ENCODE measurements at regions not wholly inside any gene's neighbourhood (a gene's known extent, or its start where the extent isn't known, plus 50 kb on each side); places are given as distances from the start of the nearest gene placed in this dataset.

- no peak for DNase-seq
These were observed 175.7 kb upstream of the UBL3 start for GRCh38 chr13:30026093-30026492.

DNA sequence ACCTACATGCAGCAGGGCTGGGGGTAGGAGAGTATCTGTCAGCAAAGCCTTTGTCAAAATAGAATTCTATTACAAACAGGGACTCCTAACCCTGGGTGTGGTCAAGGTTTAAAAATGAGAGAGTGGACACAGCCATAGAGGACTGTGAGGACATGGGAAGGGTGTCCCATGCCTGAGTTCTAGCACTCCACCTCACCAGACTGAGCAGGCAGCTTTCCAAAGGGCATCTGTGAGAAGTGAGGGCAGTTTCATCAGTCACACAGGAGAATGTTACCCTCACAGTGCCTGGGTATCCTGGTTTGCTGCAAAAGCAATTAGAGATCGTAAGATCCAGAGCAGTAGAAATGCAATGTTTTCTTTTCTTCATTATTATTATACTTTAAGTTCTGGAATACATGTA, 174.9 kb upstream of the UBL3 start:
- no peak for DNase-seq

GRCh38 chr13:30024125-30024865, 173.9 kb upstream of the UBL3 start:
- no peak for DNase-seq

- no peak for DNase-seq
These were observed 172.9 kb upstream of the UBL3 start for GRCh38 chr13:30023196-30023895.

DNA sequence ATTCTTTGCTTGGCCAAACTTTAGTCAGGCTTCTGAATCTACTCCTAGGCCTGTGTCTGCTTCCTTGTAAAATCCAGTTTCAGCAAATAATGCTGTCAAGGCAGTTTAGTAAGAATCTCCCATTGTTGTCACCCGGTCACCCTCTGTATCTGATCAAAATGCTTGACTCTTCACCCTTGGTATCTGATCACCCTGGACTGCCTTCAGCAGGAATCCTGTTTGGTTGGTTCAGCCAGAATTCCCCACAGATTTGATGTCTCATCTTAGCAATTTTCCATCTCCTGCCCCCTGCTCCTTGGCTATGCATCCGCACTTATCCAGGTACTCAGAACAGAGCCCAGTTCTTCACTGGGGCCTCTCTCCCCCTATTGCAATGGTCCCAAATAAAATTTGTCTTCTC, 172.4 kb upstream of the UBL3 start:
- no peak for DNase-seq

DNA sequence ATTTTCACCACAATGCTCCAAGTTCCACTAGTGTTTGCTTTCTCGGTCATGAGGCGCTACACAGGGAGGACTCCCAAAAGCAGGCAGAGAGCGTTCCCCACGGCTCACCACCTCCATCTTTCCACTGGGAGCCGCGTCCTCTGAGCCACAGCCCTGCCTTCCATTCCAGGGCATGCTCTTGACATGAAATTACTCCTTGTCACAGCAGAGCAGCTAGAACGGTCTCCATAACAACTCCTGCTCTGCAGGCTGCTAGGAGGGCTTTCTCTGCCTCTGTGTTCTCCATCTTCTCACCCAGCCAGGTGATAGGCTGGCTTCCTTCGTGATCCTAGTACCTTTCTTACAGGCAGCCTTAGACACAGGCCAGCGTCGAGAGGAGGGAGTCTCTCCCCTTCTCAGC, 171.8 kb upstream of the UBL3 start:
- no peak for DNase-seq

DNA sequence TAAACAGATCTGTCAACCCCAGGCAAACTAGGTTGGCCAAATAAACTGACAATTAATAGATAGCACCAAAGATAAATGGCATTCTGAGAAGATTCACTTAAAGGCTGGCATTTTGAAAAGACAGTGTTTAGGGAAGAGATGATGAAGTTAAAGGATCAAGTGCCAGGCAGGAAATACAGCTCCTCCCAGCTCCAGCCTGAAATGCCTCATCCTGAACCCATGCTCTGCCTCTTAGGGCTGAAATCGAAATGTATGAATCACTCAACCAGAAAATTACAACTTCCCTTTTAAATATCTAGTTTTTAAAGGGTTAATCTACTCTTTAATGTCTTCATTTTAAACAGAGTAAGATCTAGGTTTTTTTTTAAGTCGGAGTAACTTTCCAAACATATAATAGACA, 171.2 kb upstream of the UBL3 start:
- DNase-seq: no peak

GRCh38 chr13:30020726-30021312, 170.4 kb upstream of the UBL3 start:
- DNase-seq: no peak

GRCh38 chr13:30019648-30020626, 169.5 kb upstream of the UBL3 start:
- DNase-seq: no peak

DNA sequence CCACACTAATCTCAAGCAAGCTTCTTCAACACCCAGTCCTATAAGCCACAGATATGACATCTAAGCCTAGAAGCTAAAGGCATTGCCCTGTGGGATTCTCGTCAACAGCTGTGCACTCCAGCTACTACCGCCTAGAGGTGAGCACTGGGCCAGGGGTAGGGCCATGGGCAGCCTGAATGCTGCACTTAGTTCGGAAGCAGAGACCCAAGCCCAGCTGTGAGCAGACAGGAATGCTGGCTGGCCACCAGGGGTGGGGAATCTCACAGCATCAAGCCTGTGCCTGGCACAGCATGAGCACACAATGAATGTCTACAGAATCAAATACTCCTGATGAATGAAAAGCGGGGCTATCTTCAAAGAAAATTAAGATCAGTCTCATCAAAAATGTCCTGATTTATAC, 167.5 kb upstream of the UBL3 start:
- no peak for DNase-seq

- no peak for DNase-seq
These were observed 166.0 kb upstream of the UBL3 start for GRCh38 chr13:30016398-30016797.

GRCh38 chr13:30009411-30009810, 159.0 kb upstream of the UBL3 start:
- no peak for DNase-seq

DNA sequence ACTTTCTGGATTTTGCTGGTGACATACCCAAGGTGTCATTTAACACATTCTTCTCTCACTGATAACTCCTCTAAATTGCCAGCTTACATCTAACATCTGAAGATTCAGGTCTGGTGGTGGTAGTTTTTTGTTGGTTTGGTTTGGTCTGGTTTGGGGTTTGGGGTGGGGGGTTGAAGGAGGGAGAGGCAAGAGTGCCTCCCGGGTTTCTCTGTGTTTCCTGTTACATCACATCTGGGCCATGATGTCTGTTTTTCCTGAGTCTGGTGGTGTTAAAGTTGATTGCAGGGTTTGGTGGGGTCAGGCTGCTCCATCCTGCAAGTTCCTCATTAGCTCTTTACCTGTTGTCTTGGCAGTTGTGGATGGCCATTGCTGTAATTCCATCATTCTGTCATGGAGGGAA, 155.8 kb upstream of the UBL3 start:
- DNase-seq: no peak

DNA sequence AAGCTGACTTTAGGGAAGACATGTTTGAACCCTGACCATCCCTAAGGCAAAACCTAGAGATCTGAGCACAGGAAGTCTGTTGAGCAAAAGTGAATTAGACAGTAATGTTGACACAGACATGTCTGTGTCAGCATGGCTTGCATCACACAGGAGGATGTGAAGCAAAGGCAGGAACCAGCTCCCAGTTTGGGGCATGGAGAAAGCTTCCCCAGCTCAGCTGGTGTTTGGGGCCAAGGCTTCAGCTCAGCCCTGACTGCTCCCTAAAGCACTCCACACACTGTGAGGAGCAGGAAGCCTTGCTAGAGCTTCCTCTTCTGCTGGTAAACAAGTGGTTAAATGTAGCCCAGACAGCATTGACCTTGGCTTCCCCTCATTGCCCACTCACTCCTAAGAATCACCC, 153.8 kb upstream of the UBL3 start:
- DNase-seq: no peak

GRCh38 chr13:30002577-30002976, 152.2 kb upstream of the UBL3 start:
- DNase-seq: no peak

GRCh38 chr13:30000370-30000765, 150.0 kb upstream of the UBL3 start:
- DNase-seq: no peak

DNA sequence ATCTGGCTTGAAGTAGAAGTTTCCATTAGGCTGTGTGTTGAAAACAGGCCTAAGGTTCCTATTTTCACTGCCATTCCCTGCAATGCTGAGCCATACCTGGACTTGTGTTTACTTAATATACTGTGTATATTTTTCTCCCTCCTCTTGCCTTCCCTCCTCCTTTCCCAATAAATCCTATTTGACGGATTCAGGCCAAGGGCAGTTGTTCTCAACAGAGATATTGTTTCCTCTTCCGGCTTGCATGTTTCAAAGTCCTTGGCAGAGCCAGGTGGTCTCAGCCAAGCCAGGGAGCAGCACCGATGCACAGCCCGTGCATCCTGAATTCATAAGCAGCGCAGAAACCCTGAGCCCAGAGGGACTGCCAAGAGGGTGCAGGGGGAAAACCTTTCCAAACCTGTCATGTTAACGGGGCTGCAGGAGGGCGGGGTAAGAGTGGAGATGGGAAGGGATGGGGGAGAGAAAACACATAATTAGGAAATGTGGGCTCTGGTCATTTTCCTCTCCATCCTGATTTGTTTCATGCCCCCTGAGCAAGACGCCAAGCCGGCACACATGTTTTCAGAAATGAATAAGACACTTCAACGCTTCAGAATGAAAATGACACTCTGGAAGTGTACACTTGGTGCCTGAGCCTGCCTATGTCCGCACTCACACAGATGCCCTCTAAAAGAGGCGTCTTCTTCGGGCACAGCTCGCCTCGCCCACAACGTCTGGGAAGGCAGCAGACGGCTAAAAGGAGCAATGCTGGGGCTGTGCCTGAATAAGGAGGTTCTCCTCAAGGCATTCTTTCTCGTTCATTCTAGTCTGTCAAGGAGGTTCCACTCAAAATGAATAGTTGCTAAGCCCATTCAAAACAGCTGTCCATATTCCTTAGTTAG, 149.3 kb upstream of the UBL3 start:
- no peak for DNase-seq

- no peak for DNase-seq
These were observed 145.9 kb upstream of the UBL3 start for GRCh38 chr13:29996316-29996715.

GRCh38 chr13:29994911-29995595, 144.6 kb upstream of the UBL3 start:
- no peak for DNase-seq

DNA sequence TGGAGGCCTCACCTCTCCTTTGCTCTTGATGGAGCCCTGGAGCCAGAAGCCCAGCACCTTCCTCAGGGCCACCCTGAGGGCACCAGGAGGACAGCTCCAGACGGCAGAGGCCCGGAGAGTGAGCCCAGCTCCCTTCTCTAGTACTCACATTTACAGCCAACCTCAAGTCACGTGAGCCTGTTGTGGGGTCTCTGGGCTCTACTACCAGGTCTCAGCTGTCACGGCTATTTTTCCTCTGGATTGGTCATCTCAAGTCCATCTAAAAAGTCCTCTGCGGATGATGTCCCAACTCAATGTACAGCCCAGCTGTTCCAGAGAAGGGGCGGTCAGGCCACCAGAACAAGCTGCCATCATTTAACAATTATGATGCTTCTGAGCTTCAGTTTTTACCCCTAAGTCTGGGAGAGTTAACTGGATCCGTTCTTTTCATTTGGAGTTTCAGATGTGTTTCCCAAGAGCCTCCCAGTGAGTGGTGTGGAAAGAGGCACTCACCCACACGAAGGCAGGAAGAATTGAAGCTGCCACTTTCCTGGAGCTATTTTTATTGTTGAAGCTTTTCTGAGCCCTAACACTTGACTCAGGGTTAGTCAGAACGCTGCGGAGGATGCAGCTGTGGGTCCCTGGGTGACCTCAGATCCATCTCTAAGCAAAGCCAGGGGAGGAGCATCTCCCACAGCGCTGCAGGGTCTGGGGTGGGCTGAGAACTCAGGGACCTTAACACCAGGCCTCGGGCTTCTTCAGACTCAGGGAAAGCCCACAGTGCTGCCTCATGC, 143.5 kb upstream of the UBL3 start:
- no peak for DNase-seq

DNA sequence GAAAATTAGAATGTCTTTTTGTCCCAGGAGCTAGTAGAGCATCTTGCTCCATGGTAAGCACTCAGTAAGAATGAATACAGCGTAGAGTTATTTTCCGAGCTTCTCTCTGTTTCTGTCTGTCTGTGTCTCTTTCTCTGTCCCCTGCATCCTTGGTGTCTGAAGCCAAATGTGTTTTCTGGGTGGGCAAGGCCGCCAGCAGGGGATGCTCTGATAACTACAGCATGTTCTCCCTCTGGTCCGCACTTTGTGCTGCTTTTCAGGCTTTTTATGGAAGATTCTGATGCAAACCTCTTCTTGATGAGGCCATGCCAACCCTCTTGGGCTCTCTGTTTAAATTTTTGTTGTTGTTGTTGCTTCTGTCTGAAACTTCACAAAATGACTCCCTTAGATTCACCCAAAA, 142.8 kb upstream of the UBL3 start:
- DNase-seq: no peak
